Liver (tissue), 3 donors: ENCODE measurements at regions not wholly inside any gene's neighbourhood (a gene's known extent, or its start where the extent isn't known, plus 50 kb on each side); places are given as distances from the start of the nearest gene placed in this dataset.

Source experiments
- EGR1 ChIP-seq, 2 donors: IDR thresholded peaks; 2 replicates each; pipeline ENCODE4 v1.6.1; 2016 to 2018; ENCODE audit warnings: antibody characterized with exemption in 2 of 2, low read depth in 2 of 2
- FOXA1 ChIP-seq: IDR thresholded peaks from 2 replicates; pipeline ENCODE4 v1.6.1; 2016; ENCODE audit warnings: antibody characterized with exemption
- GABPA ChIP-seq, 2 donors: IDR thresholded peaks in 1 of 2; conservative IDR thresholded peaks in 1 of 2; 2 replicates each; pipeline ENCODE4 v1.6.1; 2016; ENCODE audit warnings: antibody characterized with exemption in 2 of 2, mild to moderate bottlenecking in 1 of 2, moderate library complexity in 1 of 2
- HNF4G ChIP-seq: IDR thresholded peaks from 2 replicates; pipeline ENCODE4 v1.6.1; 2016; ENCODE audit warnings: antibody characterized with exemption
- JUND ChIP-seq, 2 donors: IDR thresholded peaks; 2 replicates each; pipeline ENCODE4 v1.6.1; 2016; ENCODE audit warnings: antibody characterized with exemption in 2 of 2
- RAD21 ChIP-seq, 2 donors: IDR thresholded peaks; 2 replicates each; pipeline ENCODE4 v1.6.1; 2016; ENCODE audit warnings: antibody characterized with exemption in 2 of 2, mild to moderate bottlenecking in 2 of 2
- RXRA ChIP-seq, 2 donors: IDR thresholded peaks; 2 replicates each; pipeline ENCODE4 v1.6.1; 2017 to 2018; ENCODE audit warnings: antibody characterized with exemption in 2 of 2, mild to moderate bottlenecking in 1 of 2
- SP1 ChIP-seq: IDR thresholded peaks from 2 replicates; pipeline ENCODE4 v1.6.1; 2018; ENCODE audit warnings: antibody characterized with exemption, mild to moderate bottlenecking
- TAF1 ChIP-seq: conservative IDR thresholded peaks from 2 replicates; pipeline ENCODE4 v1.6.1; 2016; ENCODE audit warnings: antibody characterized with exemption, mild to moderate bottlenecking
- TF ChIP-seq, protein P1 (sequence below): IDR thresholded peaks from 2 replicates; pipeline ENCODE4 v1.6.1; 2016; ENCODE audit warnings: antibody characterized with exemption
- TF ChIP-seq, protein P2 (sequence below): fragments of 150-350 bp; IDR thresholded peaks from 2 replicates; pipeline ENCODE4 v1.5.1; 2017; ENCODE audit warnings: improper control_type of control experiment, low read depth, low read length; ENCODE audit not compliant: missing input control
- TF ChIP-seq, protein P3 (sequence below): IDR thresholded peaks from 2 replicates; pipeline ENCODE4 v1.6.1; 2016; ENCODE audit warnings: antibody characterized with exemption
- donor health status: healthy.
- donor health status: healthy.

DNA sequence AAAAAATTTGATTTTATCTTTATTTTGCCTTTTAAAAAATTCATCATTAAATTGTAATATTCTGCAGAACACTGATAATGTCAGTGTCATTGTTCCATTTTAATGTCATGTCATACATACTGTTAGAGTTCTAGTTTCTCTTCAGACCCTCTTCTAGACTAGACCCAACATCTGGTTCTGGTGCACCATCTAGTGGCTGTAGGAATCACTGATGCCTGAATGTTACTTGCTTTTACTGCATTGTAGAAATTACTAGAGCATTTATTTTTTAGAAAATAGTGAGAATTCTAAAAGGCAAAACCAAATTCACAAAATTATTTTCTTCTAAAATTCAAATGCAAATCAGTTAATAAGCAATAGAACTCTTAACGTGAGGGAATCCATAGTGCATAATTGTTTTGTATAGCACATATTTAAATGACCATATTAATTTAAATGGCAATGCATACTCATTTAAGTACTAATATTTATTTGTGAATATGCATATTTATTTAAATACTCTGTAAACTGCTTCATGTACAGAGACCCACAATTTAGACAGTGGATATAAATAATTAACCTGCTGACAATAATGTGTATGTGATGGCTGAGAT is 425.7 kb downstream of the KLF12 start:
- TF ChIP-seq, protein P1, sequence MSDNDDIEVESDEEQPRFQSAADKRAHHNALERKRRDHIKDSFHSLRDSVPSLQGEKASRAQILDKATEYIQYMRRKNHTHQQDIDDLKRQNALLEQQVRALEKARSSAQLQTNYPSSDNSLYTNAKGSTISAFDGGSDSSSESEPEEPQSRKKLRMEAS, result no peak
- TF ChIP-seq, protein P2, sequence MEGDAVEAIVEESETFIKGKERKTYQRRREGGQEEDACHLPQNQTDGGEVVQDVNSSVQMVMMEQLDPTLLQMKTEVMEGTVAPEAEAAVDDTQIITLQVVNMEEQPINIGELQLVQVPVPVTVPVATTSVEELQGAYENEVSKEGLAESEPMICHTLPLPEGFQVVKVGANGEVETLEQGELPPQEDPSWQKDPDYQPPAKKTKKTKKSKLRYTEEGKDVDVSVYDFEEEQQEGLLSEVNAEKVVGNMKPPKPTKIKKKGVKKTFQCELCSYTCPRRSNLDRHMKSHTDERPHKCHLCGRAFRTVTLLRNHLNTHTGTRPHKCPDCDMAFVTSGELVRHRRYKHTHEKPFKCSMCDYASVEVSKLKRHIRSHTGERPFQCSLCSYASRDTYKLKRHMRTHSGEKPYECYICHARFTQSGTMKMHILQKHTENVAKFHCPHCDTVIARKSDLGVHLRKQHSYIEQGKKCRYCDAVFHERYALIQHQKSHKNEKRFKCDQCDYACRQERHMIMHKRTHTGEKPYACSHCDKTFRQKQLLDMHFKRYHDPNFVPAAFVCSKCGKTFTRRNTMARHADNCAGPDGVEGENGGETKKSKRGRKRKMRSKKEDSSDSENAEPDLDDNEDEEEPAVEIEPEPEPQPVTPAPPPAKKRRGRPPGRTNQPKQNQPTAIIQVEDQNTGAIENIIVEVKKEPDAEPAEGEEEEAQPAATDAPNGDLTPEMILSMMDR, result peak; percentile 69
- TF ChIP-seq EGR1 (IDR thresholded peaks at IDR 0.05; ENCODE audit: low read depth in 2 of 2) (no peak), RAD21 (IDR thresholded peaks at IDR 0.05) (peak; percentile 89 to 93), TAF1 (no peak), SP1 (no peak), FOXA1 (no peak), RXRA (IDR thresholded peaks at IDR 0.05) (no peak), JUND (IDR thresholded peaks at IDR 0.05) (no peak), HNF4G (no peak), GABPA (IDR thresholded peaks at IDR 0.05 in 1 of 2, conservative IDR thresholded peaks at IDR 0.05 in 1 of 2) (no peak)
- TF ChIP-seq, protein P3, sequence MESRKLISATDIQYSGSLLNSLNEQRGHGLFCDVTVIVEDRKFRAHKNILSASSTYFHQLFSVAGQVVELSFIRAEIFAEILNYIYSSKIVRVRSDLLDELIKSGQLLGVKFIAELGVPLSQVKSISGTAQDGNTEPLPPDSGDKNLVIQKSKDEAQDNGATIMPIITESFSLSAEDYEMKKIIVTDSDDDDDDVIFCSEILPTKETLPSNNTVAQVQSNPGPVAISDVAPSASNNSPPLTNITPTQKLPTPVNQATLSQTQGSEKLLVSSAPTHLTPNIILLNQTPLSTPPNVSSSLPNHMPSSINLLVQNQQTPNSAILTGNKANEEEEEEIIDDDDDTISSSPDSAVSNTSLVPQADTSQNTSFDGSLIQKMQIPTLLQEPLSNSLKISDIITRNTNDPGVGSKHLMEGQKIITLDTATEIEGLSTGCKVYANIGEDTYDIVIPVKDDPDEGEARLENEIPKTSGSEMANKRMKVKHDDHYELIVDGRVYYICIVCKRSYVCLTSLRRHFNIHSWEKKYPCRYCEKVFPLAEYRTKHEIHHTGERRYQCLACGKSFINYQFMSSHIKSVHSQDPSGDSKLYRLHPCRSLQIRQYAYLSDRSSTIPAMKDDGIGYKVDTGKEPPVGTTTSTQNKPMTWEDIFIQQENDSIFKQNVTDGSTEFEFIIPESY, result no peak
